H1 (cell line): ENCODE measurements at regions not wholly inside any gene's neighbourhood (a gene's known extent, or its start where the extent isn't known, plus 50 kb on each side); places are given as distances from the start of the nearest gene placed in this dataset.

Experiments used
- CTCF ChIA-PET: fragments of 300-600 bp; sonication (Branson Sonifier 250); formaldehyde crosslinking; loops from one replicate; lab custom pipeline; 2021; ENCODE audit not compliant: partially characterized antibody; lab: Charles Lee
- POLR2A ChIA-PET: fragments of 300-600 bp; sonication (Branson Sonifier 250); formaldehyde crosslinking; loops from one replicate; lab custom pipeline; 2021; ENCODE audit warnings: inconsistent platforms; ENCODE audit not compliant: partially characterized antibody; lab: Charles Lee
- DNase-seq, 2 experiments: peaks; one replicate each; pipeline versions ENCODE4 v3.0.0 to v3.0.0-alpha.2; 2010 to 2022; ENCODE audit warnings: low spot score in 2 of 2, low read depth in 1 of 2, mixed read lengths in 1 of 2
- FAIRE-seq: peaks from 2 replicates; lab custom pipeline; 2011; peaks lifted over from hg19 to GRCh38; lab: Jason Lieb, UNC
- H2AFZ ChIP-seq: 2 replicates; pipeline ENCODE4 v1.8.1; 2012; ENCODE audit warnings: low read length, inconsistent platforms
- H2AK5ac ChIP-seq: 2 replicates; pipeline ENCODE4 v1.6.1; 2013; ENCODE audit warnings: low read depth, low read length
- H2BK120ac ChIP-seq: replicated peaks from 2 replicates; pipeline ENCODE3; 2013; ENCODE audit warnings: low read depth, low read length, inconsistent platforms
- H2BK12ac ChIP-seq: 2 replicates; pipeline ENCODE4 v1.6.1; 2013; ENCODE audit warnings: low read depth, low read length
- H2BK15ac ChIP-seq: 2 replicates; pipeline ENCODE4 v1.6.1; 2013; ENCODE audit warnings: low read length
- H2BK20ac ChIP-seq: 2 replicates; pipeline ENCODE4 v1.6.1; 2013; ENCODE audit warnings: low read length
- H2BK5ac ChIP-seq: 2 replicates; pipeline ENCODE4 v1.6.1; 2013; ENCODE audit warnings: low read depth, low read length
- H3K14ac ChIP-seq: 2 replicates; pipeline ENCODE4 v1.6.1; 2013; ENCODE audit warnings: inconsistent platforms; ENCODE audit not compliant: insufficient read length
- H3K18ac ChIP-seq: 2 replicates; pipeline ENCODE4 v1.6.1; 2013; ENCODE audit warnings: low read length; ENCODE audit errors: extremely low read depth
- H3K23ac ChIP-seq: 2 replicates; pipeline ENCODE4 v1.6.1; 2013; ENCODE audit warnings: inconsistent platforms; ENCODE audit not compliant: insufficient read length
- H3K23me2 ChIP-seq: 2 replicates; pipeline ENCODE4 v1.6.1; 2013; ENCODE audit warnings: low read depth, low read length
- H3K27ac ChIP-seq: 2 replicates; pipeline ENCODE4 v1.6.1; 2011; ENCODE audit warnings: low read depth, low read length, inconsistent platforms
- H3K27me3 ChIP-seq, 4 experiments: replicated peaks in 1 of 4; 1 replicate in 1 of 4; 2 replicates in 3 of 4; pipeline versions ENCODE4 v1.6.1 to v1.8.1; 2011 to 2013; ENCODE audit warnings: low read length in 3 of 4, mild to moderate bottlenecking in 3 of 4, inconsistent platforms in 2 of 4, mixed read lengths in 2 of 4, moderate library complexity in 1 of 4; ENCODE audit not compliant: control insufficient read depth in 3 of 4, insufficient read depth in 3 of 4; ENCODE audit errors: extremely low read depth in 1 of 4
- H3K36me3 ChIP-seq, 4 experiments: 2 replicates each; pipeline versions ENCODE4 v1.6.1 to v1.8.1; 2011 to 2013; ENCODE audit warnings: mild to moderate bottlenecking in 4 of 4, low read length in 3 of 4, moderate library complexity in 2 of 4, control low read depth in 1 of 4, inconsistent platforms in 1 of 4; ENCODE audit not compliant: insufficient read depth in 4 of 4, control insufficient read depth in 2 of 4
- H3K4ac ChIP-seq: replicated peaks from 2 replicates; pipeline ENCODE3; 2013; ENCODE audit warnings: low read length, low read depth, mixed read lengths, inconsistent platforms; ENCODE audit not compliant: insufficient read length
- H3K4me1 ChIP-seq, 4 experiments: replicated peaks in 1 of 4; 1 replicate in 1 of 4; 2 replicates in 3 of 4; pipeline versions ENCODE4 v1.6.1 to v1.8.1; 2011 to 2013; ENCODE audit warnings: low read length in 3 of 4, inconsistent platforms in 2 of 4, mixed read lengths in 1 of 4; ENCODE audit not compliant: insufficient read depth in 4 of 4, control insufficient read depth in 3 of 4
- H3K4me2 ChIP-seq, 2 experiments: 2 replicates each; pipeline versions ENCODE4 v1.6.1 to v1.8.1; 2011 to 2013; ENCODE audit warnings: low read depth in 2 of 2, low read length in 2 of 2, control low read depth in 1 of 2, inconsistent platforms in 1 of 2, mild to moderate bottlenecking in 1 of 2; ENCODE audit not compliant: insufficient read depth in 1 of 2
- H3K4me3 ChIP-seq, 4 experiments: fragments of 200-600, 300-600 bp in 1 of 4; sonication (generic), shearing (Covaris generic), sonication (Bioruptor Twin) in 1 of 4; 2 replicates each; pipeline versions ENCODE4 v1.5.1 to v1.8.1; 2011 to 2016; ENCODE audit warnings: low read length in 4 of 4, low read depth in 3 of 4, control low read depth in 2 of 4, inconsistent platforms in 2 of 4, mild to moderate bottlenecking in 2 of 4, mixed read lengths in 1 of 4, moderate library complexity in 1 of 4; ENCODE audit not compliant: insufficient read depth in 2 of 4; ENCODE audit errors: extremely low read depth in 1 of 4
- H3K56ac ChIP-seq: replicated peaks from 2 replicates; pipeline ENCODE3; 2013; ENCODE audit warnings: low read depth, mild to moderate bottlenecking, mixed read lengths, low read length, inconsistent platforms; ENCODE audit not compliant: insufficient read length
- H3K79me1 ChIP-seq: 2 replicates; pipeline ENCODE4 v1.6.1; 2013; ENCODE audit warnings: low read depth, low read length, control low read depth
- H3K79me2 ChIP-seq, 2 experiments: 2 replicates each; pipeline versions ENCODE4 v1.6.1 to v1.8.1; 2012 to 2013; ENCODE audit warnings: low read length in 2 of 2, mild to moderate bottlenecking in 2 of 2, inconsistent platforms in 1 of 2; ENCODE audit not compliant: insufficient read depth in 2 of 2, control insufficient read depth in 1 of 2
- H3K9ac ChIP-seq, 4 experiments: replicated peaks in 1 of 4; 1 replicate in 1 of 4; 2 replicates in 3 of 4; pipeline versions ENCODE4 v1.6.1 to v1.8.1; 2011 to 2013; ENCODE audit warnings: low read depth in 3 of 4, low read length in 3 of 4, control low read depth in 2 of 4, mild to moderate bottlenecking in 2 of 4, moderate library complexity in 2 of 4, inconsistent platforms in 1 of 4; ENCODE audit errors: extremely low read depth in 1 of 4
- H3K9me3 ChIP-seq, 2 experiments: 2 replicates each; pipeline versions ENCODE4 v1.6.1 to v1.8.1; 2012 to 2013; ENCODE audit warnings: mild to moderate bottlenecking in 2 of 2, moderate library complexity in 2 of 2, control low read depth in 1 of 2, inconsistent platforms in 1 of 2, low read depth in 1 of 2, low read length in 1 of 2, mixed read lengths in 1 of 2; ENCODE audit not compliant: insufficient read depth in 2 of 2
- H4K20me1 ChIP-seq, 2 experiments: replicated peaks in 1 of 2; 2 replicates each; pipeline versions ENCODE3 to v1.8.1; 2011 to 2013; ENCODE audit warnings: inconsistent platforms in 2 of 2, low read length in 2 of 2, mild to moderate bottlenecking in 1 of 2; ENCODE audit not compliant: insufficient read depth in 2 of 2, control insufficient read depth in 1 of 2
- H4K5ac ChIP-seq: 2 replicates; pipeline ENCODE4 v1.6.1; 2013; ENCODE audit warnings: low read length, low read depth, mixed read lengths, inconsistent platforms; ENCODE audit not compliant: insufficient read length
- H4K8ac ChIP-seq: 2 replicates; pipeline ENCODE4 v1.8.0; 2013; ENCODE audit warnings: mild to moderate bottlenecking, moderate library complexity, low read length, inconsistent platforms; ENCODE audit not compliant: insufficient read depth; ENCODE audit errors: extremely low read depth
- H4K91ac ChIP-seq: replicated peaks from 2 replicates; pipeline ENCODE3; 2013; ENCODE audit warnings: low read length, mixed read lengths, inconsistent platforms; ENCODE audit not compliant: insufficient read length
- ATF3 ChIP-seq: IDR thresholded peaks from 2 replicates; pipeline ENCODE4 v1.6.1; 2011; ENCODE audit warnings: low read depth, mild to moderate bottlenecking, low read length; ENCODE audit not compliant: insufficient read depth
- BCL11A ChIP-seq, 2 experiments: IDR thresholded peaks; one replicate each; pipeline ENCODE4 v1.6.1; 2011; ENCODE audit warnings: low read depth in 2 of 2, low read length in 2 of 2, mild to moderate bottlenecking in 2 of 2
- CBX5 ChIP-seq: fragments of 300-800, 300-1000 bp; sonication (generic); IDR thresholded peaks from 2 replicates; pipeline ENCODE4 v1.7.1; 2016; ENCODE audit warnings: antibody characterized with exemption, low read length, low read depth
- CBX8 ChIP-seq: fragments of 300-800, 300-1000 bp; sonication (generic); IDR thresholded peaks from 2 replicates; pipeline ENCODE4 v1.7.1; 2016; ENCODE audit warnings: low read depth, low read length, borderline replicate concordance
- CHD2 ChIP-seq: IDR thresholded peaks from 2 replicates; pipeline ENCODE4 v1.6.1; 2012; ENCODE audit warnings: low read length, improper control_type of control experiment
- E2F6 ChIP-seq: IDR thresholded peaks from 2 replicates; pipeline ENCODE4 v1.6.1; 2012; ENCODE audit warnings: inconsistent platforms
- EZH2 ChIP-seq: fragments of 200-600 bp; sonication (generic); IDR thresholded peaks from 2 replicates; pipeline ENCODE4 v1.7.1; 2012; ENCODE audit warnings: low read depth, mild to moderate bottlenecking, moderate library complexity, low read length, inconsistent platforms; ENCODE audit not compliant: severe bottlenecking
- NANOG ChIP-seq: IDR thresholded peaks from 2 replicates; pipeline ENCODE4 v1.6.1; 2011; ENCODE audit warnings: low read length, low read depth, mild to moderate bottlenecking, inconsistent platforms; ENCODE audit not compliant: insufficient read depth, poor library complexity, severe bottlenecking
- NRF1 ChIP-seq: IDR thresholded peaks from 2 replicates; pipeline ENCODE4 v1.6.1; 2011; ENCODE audit warnings: mild to moderate bottlenecking, low read depth, low read length, improper control_type of control experiment
- POLR2AphosphoS5 ChIP-seq: IDR thresholded peaks from 2 replicates; pipeline ENCODE4 v1.6.1; 2011; ENCODE audit warnings: low read depth, low read length
- RAD21 ChIP-seq, 2 experiments: IDR thresholded peaks in 1 of 2; conservative IDR thresholded peaks in 1 of 2; 2 replicates each; pipeline ENCODE4 v1.6.1; 2011; ENCODE audit warnings: low read depth in 2 of 2, low read length in 2 of 2, improper control_type of control experiment in 1 of 2, inconsistent platforms in 1 of 2, mild to moderate bottlenecking in 1 of 2, moderate library complexity in 1 of 2
- RXRA ChIP-seq: IDR thresholded peaks from 2 replicates; pipeline ENCODE4 v1.6.1; 2011; ENCODE audit warnings: low read depth, mild to moderate bottlenecking, low read length, moderate library complexity; ENCODE audit not compliant: insufficient read depth
- WGBS, 2 experiments: shearing (Covaris generic) in 1 of 2; methylation state at CpG; one replicate each; pipeline versions ENCODE4 v1.1.6 to v1.1.7; 2013 to 2015; ENCODE audit warnings: low lambda C conversion rate in 2 of 2, mixed read lengths in 2 of 2, inconsistent platforms in 1 of 2, low coverage in 1 of 2, missing lambda C conversion rate in 1 of 2; ENCODE audit not compliant: insufficient replicate concordance in 2 of 2, insufficient coverage in 1 of 2, insufficient read length in 1 of 2; ENCODE audit errors: extremely low coverage in 1 of 2, missing lambda C conversion rate in 1 of 2; 5-methylcytosine and 5-hydroxymethylcytosine counted together

- H3K23ac ChIP-seq, result no peak overlapping the region
- H3K4ac ChIP-seq, result no peak overlapping the region
- no peak overlapping the region for H3K18ac ChIP-seq
- no peak overlapping the region for H3K4me3 ChIP-seq
- H2BK20ac ChIP-seq, result no peak overlapping the region
- H3K23me2 ChIP-seq, result no peaks in the 10 kb centered on the region; the same call in 1 of the 2 replicates
- DNase-seq (no peak), FAIRE-seq (no peak)
- 91% methylated on average over 5 of the region's 5 CpGs; no CpG with 5 or more reads in 1 of the 2 experiments for WGBS, 2 experiments
- no peak overlapping the region for H4K91ac ChIP-seq
- no peak overlapping the region for H3K56ac ChIP-seq
- no peaks in the 10 kb centered on the region for H3K79me1 ChIP-seq
- no peak overlapping the region for H3K9ac ChIP-seq
- no peak overlapping the region for H2BK5ac ChIP-seq
- H2AK5ac ChIP-seq, result no peak overlapping the region
- H4K8ac ChIP-seq, result no peak overlapping the region
- no peak overlapping the region for H3K27ac ChIP-seq
- no peak overlapping the region for H2BK12ac ChIP-seq
- H3K9me3 ChIP-seq, result no peaks in the 10 kb centered on the region
- CTCF ChIA-PET, result interaction anchor here (1.5 kb wide), 1 partner anchor 158 kb away, joined by 4 read pairs; no protein-coding TSS in a partner anchor
- no peaks in the 10 kb centered on the region for H3K27me3 ChIP-seq
- H2BK15ac ChIP-seq, result no peak overlapping the region
- H3K79me2 ChIP-seq, result no peaks in the 10 kb centered on the region
- H4K20me1 ChIP-seq, result no peaks in the 10 kb centered on the region
- no peak overlapping the region for H3K4me2 ChIP-seq
- no peaks in the 10 kb centered on the region for H3K4me1 ChIP-seq
- H2AFZ ChIP-seq, result no peak overlapping the region
- H2BK120ac ChIP-seq, result no peak overlapping the region
- POLR2A ChIA-PET, result no interaction called here
- H4K5ac ChIP-seq, result no peak overlapping the region
- no peaks in the 10 kb centered on the region for H3K36me3 ChIP-seq
- H3K14ac ChIP-seq, result no peak overlapping the region
- TF ChIP-seq RXRA, result no peak
- TF ChIP-seq NANOG, result no peak
- no peak for TF ChIP-seq EZH2
- no peak for TF ChIP-seq CBX5
- no peak for TF ChIP-seq NRF1
- TF ChIP-seq E2F6, result no peak
- TF ChIP-seq RAD21 (IDR thresholded peaks at IDR 0.05 in 1 of 2, conservative IDR thresholded peaks at IDR 0.05 in 1 of 2; ENCODE audit: low read depth in 2 of 2, low read length in 2 of 2), result no peak
- no peak for TF ChIP-seq CBX8
- TF ChIP-seq POLR2AphosphoS5, result no peak
- no peak for TF ChIP-seq BCL11A (IDR thresholded peaks at IDR 0.05; ENCODE audit: low read depth in 2 of 2, low read length in 2 of 2)
- no peak for TF ChIP-seq CHD2
- no peak for TF ChIP-seq ATF3
These were observed 440.4 kb upstream of the ADAMTS5 start for GRCh38 chr21:27407271-27407670.
